HEK293T (cell line): ENCODE measurements at regions not wholly inside any gene's neighbourhood (a gene's known extent, or its start where the extent isn't known, plus 50 kb on each side); places are given as distances from the start of the nearest gene placed in this dataset.
"Not testable (repeated sequence)": the region's sequence is repeated elsewhere in the genome, so short reads cannot be mapped to it uniquely, and the experiment has no call there.

Source experiments
- ARNT ChIP-seq: fragments of 450-650 bp; IDR thresholded peaks from 2 replicates; pipeline ENCODE4 v1.6.1; 2017; ENCODE audit warnings: mild to moderate bottlenecking
- BHLHE40 ChIP-seq: fragments of 450-650 bp; IDR thresholded peaks from 2 replicates; pipeline ENCODE4 v1.6.1; 2016; ENCODE audit warnings: mild to moderate bottlenecking, moderate library complexity, borderline replicate concordance
- ELF4 ChIP-seq: fragments of 450-650 bp; IDR thresholded peaks from 2 replicates; pipeline ENCODE4 v1.6.1; 2017; ENCODE audit warnings: antibody characterized with exemption
- FOXA1 ChIP-seq: fragments of 450-650 bp; IDR thresholded peaks from 2 replicates; pipeline ENCODE4 v1.6.1; 2016; ENCODE audit warnings: mild to moderate bottlenecking
- FOXK2 ChIP-seq: fragments of 450-650 bp; IDR thresholded peaks from 2 replicates; pipeline ENCODE4 v1.6.1; 2016; ENCODE audit warnings: mild to moderate bottlenecking
- FOXM1 ChIP-seq: fragments of 450-650 bp; IDR thresholded peaks from 2 replicates; pipeline ENCODE4 v1.6.1; 2017; ENCODE audit warnings: mild to moderate bottlenecking, borderline replicate concordance
- L3MBTL2 ChIP-seq: fragments of 450-650 bp; conservative IDR thresholded peaks from 2 replicates; pipeline ENCODE4 v1.6.1; 2016; ENCODE audit warnings: mild to moderate bottlenecking
- NFRKB ChIP-seq: fragments of 450-650 bp; IDR thresholded peaks from 2 replicates; pipeline ENCODE4 v1.6.1; 2016; ENCODE audit warnings: mild to moderate bottlenecking, moderate library complexity
- SP1 ChIP-seq: fragments of 450-650 bp; IDR thresholded peaks from 2 replicates; pipeline ENCODE4 v1.6.1; 2017
- SUZ12 ChIP-seq: fragments of 450-650 bp; IDR thresholded peaks from 2 replicates; pipeline ENCODE4 v1.6.1; 2016; ENCODE audit warnings: mild to moderate bottlenecking
- TARDBP ChIP-seq: fragments of 450-650 bp; IDR thresholded peaks from 2 replicates; pipeline ENCODE4 v1.6.1; 2016
- ZNF384 ChIP-seq: fragments of 450-650 bp; IDR thresholded peaks from 2 replicates; pipeline ENCODE4 v1.6.1; 2016
- TF ChIP-seq, protein P1 (sequence below): fragments of 450-650 bp; IDR thresholded peaks from 2 replicates; pipeline ENCODE4 v1.6.1; 2016

DNA sequence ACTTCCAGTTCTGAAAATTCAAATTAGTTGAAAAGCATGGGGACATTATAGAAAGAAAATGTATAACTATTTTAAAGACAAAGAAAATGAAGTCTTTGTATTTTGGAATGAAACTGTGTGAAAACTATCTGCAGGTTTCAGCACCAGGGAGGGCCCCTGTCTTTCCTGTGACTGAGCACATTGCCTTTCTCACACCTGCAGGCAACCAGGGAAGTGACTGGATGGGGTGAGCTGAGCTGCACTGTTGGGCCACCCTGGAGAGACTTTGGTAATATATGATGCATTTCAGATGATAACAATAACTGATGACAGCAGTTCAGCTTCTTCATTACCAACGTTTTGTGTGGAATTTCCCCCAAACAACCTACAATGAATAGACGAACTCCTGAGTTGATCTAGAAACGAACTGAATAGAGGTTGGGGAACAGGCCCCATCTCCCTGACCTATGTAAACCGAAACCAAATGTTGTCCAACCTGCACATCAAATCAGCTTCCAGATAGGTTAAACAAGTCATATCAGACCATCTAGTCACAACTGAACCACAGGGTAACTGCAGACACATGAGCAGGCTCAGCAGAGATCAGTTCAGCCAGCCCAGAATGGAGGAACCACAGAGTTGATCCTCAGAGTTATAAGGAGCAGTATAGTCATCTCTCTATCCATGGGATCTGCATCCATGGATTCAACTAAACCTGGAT is 1402.2 kb downstream of the RPIA start:
- not testable (repeated sequence) for TF ChIP-seq SP1, ZNF384, FOXK2, BHLHE40, FOXM1, ELF4, SUZ12, FOXA1, L3MBTL2, ARNT, TARDBP, NFRKB
- TF ChIP-seq, protein P1, sequence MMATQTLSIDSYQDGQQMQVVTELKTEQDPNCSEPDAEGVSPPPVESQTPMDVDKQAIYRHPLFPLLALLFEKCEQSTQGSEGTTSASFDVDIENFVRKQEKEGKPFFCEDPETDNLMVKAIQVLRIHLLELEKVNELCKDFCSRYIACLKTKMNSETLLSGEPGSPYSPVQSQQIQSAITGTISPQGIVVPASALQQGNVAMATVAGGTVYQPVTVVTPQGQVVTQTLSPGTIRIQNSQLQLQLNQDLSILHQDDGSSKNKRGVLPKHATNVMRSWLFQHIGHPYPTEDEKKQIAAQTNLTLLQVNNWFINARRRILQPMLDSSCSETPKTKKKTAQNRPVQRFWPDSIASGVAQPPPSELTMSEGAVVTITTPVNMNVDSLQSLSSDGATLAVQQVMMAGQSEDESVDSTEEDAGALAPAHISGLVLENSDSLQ, result not testable (repeated sequence)
